ENCODE measurements at regions not wholly inside any gene's neighbourhood (a gene's known extent, or its start where the extent isn't known, plus 50 kb on each side); places are given as distances from the start of the nearest gene placed in this dataset.
"Not testable (repeated sequence)": the region's sequence is repeated elsewhere in the genome, so short reads cannot be mapped to it uniquely, and the experiment has no call there.

DNA sequence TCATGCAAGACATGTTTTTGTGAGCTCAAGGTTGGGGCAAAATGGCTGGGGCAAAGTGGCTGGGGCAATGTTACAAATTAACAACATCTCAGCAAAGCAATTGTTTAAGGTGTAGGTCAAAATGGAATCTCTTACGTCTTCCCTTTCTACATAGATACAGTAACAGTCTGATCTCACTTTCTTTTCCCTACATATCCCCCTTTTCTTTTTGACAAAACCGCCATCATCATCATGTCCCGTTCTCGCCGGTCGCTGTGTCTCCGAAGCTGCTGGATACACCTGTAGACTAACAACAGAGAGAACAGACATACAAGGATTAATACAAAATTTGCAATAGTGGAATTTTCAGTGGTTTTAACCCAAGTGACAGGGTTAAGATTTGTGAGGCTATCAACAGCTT lies 118.4 kb upstream of the LARP1 start:
- H2BK12ac ChIP-seq (ENCODE audit: low read depth, low read length); H3K79me1 ChIP-seq (ENCODE audit: low read depth, low read length); H3K23ac ChIP-seq (ENCODE audit: insufficient read length); H2AK5ac ChIP-seq (ENCODE audit: low read depth, low read length); H3K14ac ChIP-seq (ENCODE audit: insufficient read length); H4K8ac ChIP-seq (ENCODE audit: extremely low read depth, insufficient read depth, low read length); H4K20me1 ChIP-seq (replicated peaks in 1 of 2; ENCODE audit: control insufficient read depth in 1 of 2, insufficient read depth in 2 of 2, low read length in 2 of 2); H4K5ac ChIP-seq (ENCODE audit: insufficient read length, low read depth, low read length); H3K4me2 ChIP-seq (ENCODE audit: insufficient read depth in 1 of 2, low read depth in 2 of 2, low read length in 2 of 2); H3K27me3 ChIP-seq (replicated peaks in 1 of 4; ENCODE audit: control insufficient read depth in 3 of 4, extremely low read depth in 1 of 4, insufficient read depth in 3 of 4, low read length in 3 of 4); H4K91ac ChIP-seq (replicated peaks; ENCODE audit: insufficient read length, low read length); H3K4me3 ChIP-seq (ENCODE audit: extremely low read depth in 1 of 4, insufficient read depth in 2 of 4, low read depth in 3 of 4, low read length in 4 of 4); H2BK20ac ChIP-seq (ENCODE audit: low read length); FAIRE-seq; DNase-seq (ENCODE audit: low read depth in 1 of 2, low spot score in 2 of 2); POLR2A ChIA-PET (ENCODE audit: partially characterized antibody); H3K9me3 ChIP-seq (ENCODE audit: insufficient read depth in 2 of 2, low read depth in 1 of 2, low read length in 1 of 2); H3K27ac ChIP-seq (ENCODE audit: low read depth, low read length); H2BK15ac ChIP-seq (ENCODE audit: low read length); H2BK120ac ChIP-seq (replicated peaks; ENCODE audit: low read depth, low read length); H3K23me2 ChIP-seq (ENCODE audit: low read depth, low read length); H2BK5ac ChIP-seq (ENCODE audit: low read depth, low read length); H3K18ac ChIP-seq (ENCODE audit: extremely low read depth, low read length); H3K79me2 ChIP-seq (ENCODE audit: control insufficient read depth in 1 of 2, insufficient read depth in 2 of 2, low read length in 2 of 2); H3K56ac ChIP-seq (replicated peaks; ENCODE audit: insufficient read length, low read depth, low read length); H3K4me1 ChIP-seq (replicated peaks in 1 of 4; ENCODE audit: control insufficient read depth in 3 of 4, insufficient read depth in 4 of 4, low read length in 3 of 4); H3K9ac ChIP-seq (replicated peaks in 1 of 4; ENCODE audit: extremely low read depth in 1 of 4, low read depth in 3 of 4, low read length in 3 of 4); H3K4ac ChIP-seq (replicated peaks; ENCODE audit: insufficient read length, low read depth, low read length); H2AFZ ChIP-seq (ENCODE audit: low read length); H3K36me3 ChIP-seq (ENCODE audit: control insufficient read depth in 2 of 4, insufficient read depth in 4 of 4, low read length in 3 of 4): not testable (repeated sequence)
- CTCF ChIA-PET (ENCODE audit: partially characterized antibody), result interaction anchor here (0.8 to 1.4 kb wide), 8 partner anchors 11 to 663 kb away, joined by 3 to 7 read pairs (median 3); no protein-coding TSS in a partner anchor
- WGBS, 2 experiments (ENCODE audit: extremely low coverage in 1 of 2, insufficient coverage in 1 of 2, insufficient read length in 1 of 2, insufficient replicate concordance in 2 of 2, low coverage in 1 of 2, low lambda C conversion rate in 2 of 2, missing lambda C conversion rate in 1 of 2), result 91% methylated on average over 7 of the region's 7 CpGs; no CpG with 5 or more reads in 1 of the 2 experiments

DNA sequence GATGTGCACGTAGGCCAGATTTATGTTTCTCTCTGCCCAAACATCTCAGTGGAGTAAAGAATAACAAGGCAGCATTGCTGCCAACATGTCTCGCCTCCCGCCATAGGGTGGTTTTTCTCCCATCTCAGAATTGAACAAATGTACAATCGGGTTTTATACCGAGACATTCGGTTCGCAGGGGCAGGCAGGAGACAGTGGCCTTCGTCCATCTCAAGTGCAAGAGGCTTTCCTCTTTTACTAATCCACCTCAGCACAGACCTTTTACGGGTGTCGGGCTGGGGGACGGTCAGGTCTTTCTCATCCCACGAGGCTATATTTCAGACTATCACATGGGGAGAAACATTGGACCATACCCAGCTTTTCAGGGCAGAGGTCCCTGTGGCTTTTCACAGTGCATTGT lies 118.9 kb upstream of the LARP1 start:
- H3K36me3 ChIP-seq (ENCODE audit: control insufficient read depth in 2 of 4, insufficient read depth in 4 of 4, low read length in 3 of 4); H3K23ac ChIP-seq (ENCODE audit: insufficient read length); H3K14ac ChIP-seq (ENCODE audit: insufficient read length); H3K56ac ChIP-seq (replicated peaks; ENCODE audit: insufficient read length, low read depth, low read length); H4K5ac ChIP-seq (ENCODE audit: insufficient read length, low read depth, low read length); H2BK15ac ChIP-seq (ENCODE audit: low read length); DNase-seq (ENCODE audit: low read depth in 1 of 2, low spot score in 2 of 2); H3K79me1 ChIP-seq (ENCODE audit: low read depth, low read length); H3K18ac ChIP-seq (ENCODE audit: extremely low read depth, low read length); H2BK5ac ChIP-seq (ENCODE audit: low read depth, low read length); H2AK5ac ChIP-seq (ENCODE audit: low read depth, low read length); H3K4ac ChIP-seq (replicated peaks; ENCODE audit: insufficient read length, low read depth, low read length); H2AFZ ChIP-seq (ENCODE audit: low read length); H4K20me1 ChIP-seq (replicated peaks in 1 of 2; ENCODE audit: control insufficient read depth in 1 of 2, insufficient read depth in 2 of 2, low read length in 2 of 2); FAIRE-seq; H3K4me3 ChIP-seq (ENCODE audit: extremely low read depth in 1 of 4, insufficient read depth in 2 of 4, low read depth in 3 of 4, low read length in 4 of 4); H3K9ac ChIP-seq (replicated peaks in 1 of 4; ENCODE audit: extremely low read depth in 1 of 4, low read depth in 3 of 4, low read length in 3 of 4); H3K9me3 ChIP-seq (ENCODE audit: insufficient read depth in 2 of 2, low read depth in 1 of 2, low read length in 1 of 2); H3K27ac ChIP-seq (ENCODE audit: low read depth, low read length); H2BK20ac ChIP-seq (ENCODE audit: low read length); H3K4me1 ChIP-seq (replicated peaks in 1 of 4; ENCODE audit: control insufficient read depth in 3 of 4, insufficient read depth in 4 of 4, low read length in 3 of 4); POLR2A ChIA-PET (ENCODE audit: partially characterized antibody); H3K79me2 ChIP-seq (ENCODE audit: control insufficient read depth in 1 of 2, insufficient read depth in 2 of 2, low read length in 2 of 2); H3K4me2 ChIP-seq (ENCODE audit: insufficient read depth in 1 of 2, low read depth in 2 of 2, low read length in 2 of 2); H4K91ac ChIP-seq (replicated peaks; ENCODE audit: insufficient read length, low read length); H2BK12ac ChIP-seq (ENCODE audit: low read depth, low read length); H4K8ac ChIP-seq (ENCODE audit: extremely low read depth, insufficient read depth, low read length); H2BK120ac ChIP-seq (replicated peaks; ENCODE audit: low read depth, low read length); H3K27me3 ChIP-seq (replicated peaks in 1 of 4; ENCODE audit: control insufficient read depth in 3 of 4, extremely low read depth in 1 of 4, insufficient read depth in 3 of 4, low read length in 3 of 4); H3K23me2 ChIP-seq (ENCODE audit: low read depth, low read length): not testable (repeated sequence)
- CTCF ChIA-PET (ENCODE audit: partially characterized antibody), result interaction anchor here (0.8 to 1.4 kb wide), 6 partner anchors 10 to 186 kb away, joined by 3 to 7 read pairs (median 3); no protein-coding TSS in a partner anchor
- 90% methylated on average over 12 of the region's 12 CpGs; no CpG with 5 or more reads in 1 of the 2 experiments for WGBS, 2 experiments (ENCODE audit: extremely low coverage in 1 of 2, insufficient coverage in 1 of 2, insufficient read length in 1 of 2, insufficient replicate concordance in 2 of 2, low coverage in 1 of 2, low lambda C conversion rate in 2 of 2, missing lambda C conversion rate in 1 of 2)
